GM21786 (cell line): ENCODE measurements at regions not wholly inside any gene's neighbourhood (a gene's known extent, or its start where the extent isn't known, plus 50 kb on each side); places are given as distances from the start of the nearest gene placed in this dataset.

Experiments used
- ATAC-seq: cut with Tn5 transposase; IDR thresholded peaks from one replicate; pipeline ENCODE4 v1.9.1; 2021; ENCODE audit not compliant: unreplicated experiment

- no peak for ATAC-seq
Observed at GRCh38 chr2:125842041-125842440, 813.9 kb upstream of the GYPC start.

GRCh38 chr2:125850541-125850940 is 805.4 kb upstream of the GYPC start:
- no peak for ATAC-seq

GRCh38 chr2:125852364-125852763 is 803.6 kb upstream of the GYPC start:
- no peak for ATAC-seq

GRCh38 chr2:125853626-125854025 is 802.3 kb upstream of the GYPC start:
- ATAC-seq: no peak

GRCh38 chr2:125855204-125855603 is 800.8 kb upstream of the GYPC start:
- ATAC-seq: no peak

GRCh38 chr2:125857971-125858794 is 797.8 kb upstream of the GYPC start:
- no peak for ATAC-seq

GRCh38 chr2:125861461-125861860 is 794.5 kb upstream of the GYPC start:
- ATAC-seq: no peak

- ATAC-seq: no peak
Observed at GRCh38 chr2:125867908-125868307, 788.0 kb upstream of the GYPC start.

- ATAC-seq: no peak
Observed at GRCh38 chr2:125870264-125870663, 785.7 kb upstream of the GYPC start.

GRCh38 chr2:125870746-125871145 is 785.2 kb upstream of the GYPC start:
- no peak for ATAC-seq

- no peak for ATAC-seq
Observed at GRCh38 chr2:125874564-125874963, 781.4 kb upstream of the GYPC start.

GRCh38 chr2:125885340-125885739 is 770.6 kb upstream of the GYPC start:
- no peak for ATAC-seq

GRCh38 chr2:125886153-125886552 is 769.8 kb upstream of the GYPC start:
- no peak for ATAC-seq

GRCh38 chr2:125901278-125901677 is 754.7 kb upstream of the GYPC start:
- ATAC-seq: no peak

- no peak for ATAC-seq
Observed at GRCh38 chr2:125925891-125926546, 729.9 kb upstream of the GYPC start.

GRCh38 chr2:125935559-125935958 is 720.4 kb upstream of the GYPC start:
- peak; percentile 61 for ATAC-seq

GRCh38 chr2:125942585-125943424 is 713.2 kb upstream of the GYPC start:
- no peak for ATAC-seq

GRCh38 chr2:125959047-125959446 is 696.9 kb upstream of the GYPC start:
- no peak for ATAC-seq

- ATAC-seq: no peak
Observed at GRCh38 chr2:125961739-125962138, 694.2 kb upstream of the GYPC start.

- no peak for ATAC-seq
Observed at GRCh38 chr2:125979886-125980285, 676.1 kb upstream of the GYPC start.

GRCh38 chr2:125983364-125983763 is 672.6 kb upstream of the GYPC start:
- no peak for ATAC-seq

GRCh38 chr2:126029316-126029715 is 626.6 kb upstream of the GYPC start:
- no peak for ATAC-seq
